ENCODE measurements at regions not wholly inside any gene's neighbourhood (a gene's known extent, or its start where the extent isn't known, plus 50 kb on each side); places are given as distances from the start of the nearest gene placed in this dataset.
A peak's percentile ranks its signal among the peaks of the same experiment; 100 is the strongest.

DNA sequence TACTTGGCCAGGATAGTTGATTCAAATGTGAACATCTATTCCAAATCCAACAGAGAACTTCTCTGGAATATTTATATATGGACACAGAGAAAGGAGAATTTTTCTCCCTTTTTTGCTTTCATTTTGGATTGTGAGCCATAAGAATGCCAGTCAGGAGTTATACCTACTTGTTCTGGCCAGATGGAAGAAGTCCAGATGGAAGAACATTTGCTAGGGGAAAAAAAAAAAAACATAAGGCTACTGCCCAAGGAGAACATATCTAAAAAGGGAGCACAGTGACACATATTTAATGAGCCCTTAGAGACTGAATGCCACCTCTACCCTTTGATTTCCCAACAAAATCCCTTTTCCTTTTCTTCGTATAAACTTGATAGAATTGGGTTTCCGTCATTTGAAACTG lies 61.7 kb upstream of the PPP2R2B start:
- H3K4me3 ChIP-seq (ENCODE audit: low read depth, low read length), result no peak overlapping the region

DNA sequence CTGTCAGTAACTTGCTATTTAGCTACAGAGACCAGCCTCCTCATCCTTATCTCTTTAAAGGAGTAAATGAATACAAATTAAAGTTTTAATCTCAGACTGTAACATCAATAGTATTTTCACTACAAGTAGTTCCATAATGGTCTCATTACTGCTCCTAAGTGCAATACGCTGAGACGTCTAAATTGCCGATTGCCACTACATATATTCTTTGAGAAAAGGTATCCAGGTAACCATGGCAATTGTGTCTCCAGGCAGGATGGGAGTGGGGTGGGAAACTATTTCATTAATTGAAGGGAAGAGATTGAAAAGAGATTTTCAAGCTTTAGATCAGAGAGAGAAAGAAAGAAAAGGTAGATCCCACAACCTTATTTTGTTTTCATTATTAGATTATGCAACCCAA lies 65.5 kb upstream of the PPP2R2B start:
- TF ChIP-seq, protein P1, sequence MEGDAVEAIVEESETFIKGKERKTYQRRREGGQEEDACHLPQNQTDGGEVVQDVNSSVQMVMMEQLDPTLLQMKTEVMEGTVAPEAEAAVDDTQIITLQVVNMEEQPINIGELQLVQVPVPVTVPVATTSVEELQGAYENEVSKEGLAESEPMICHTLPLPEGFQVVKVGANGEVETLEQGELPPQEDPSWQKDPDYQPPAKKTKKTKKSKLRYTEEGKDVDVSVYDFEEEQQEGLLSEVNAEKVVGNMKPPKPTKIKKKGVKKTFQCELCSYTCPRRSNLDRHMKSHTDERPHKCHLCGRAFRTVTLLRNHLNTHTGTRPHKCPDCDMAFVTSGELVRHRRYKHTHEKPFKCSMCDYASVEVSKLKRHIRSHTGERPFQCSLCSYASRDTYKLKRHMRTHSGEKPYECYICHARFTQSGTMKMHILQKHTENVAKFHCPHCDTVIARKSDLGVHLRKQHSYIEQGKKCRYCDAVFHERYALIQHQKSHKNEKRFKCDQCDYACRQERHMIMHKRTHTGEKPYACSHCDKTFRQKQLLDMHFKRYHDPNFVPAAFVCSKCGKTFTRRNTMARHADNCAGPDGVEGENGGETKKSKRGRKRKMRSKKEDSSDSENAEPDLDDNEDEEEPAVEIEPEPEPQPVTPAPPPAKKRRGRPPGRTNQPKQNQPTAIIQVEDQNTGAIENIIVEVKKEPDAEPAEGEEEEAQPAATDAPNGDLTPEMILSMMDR (IDR thresholded peaks at IDR 0.05; ENCODE audit: control insufficient read depth, extremely low read depth, insufficient read depth), result no peak
- DNase-seq (ENCODE audit: low read depth), result no peak
- no peak overlapping the region for H3K4me3 ChIP-seq (ENCODE audit: low read depth, low read length)

More for the DNA sequence above, 61.7 kb upstream of the PPP2R2B start:
- TF ChIP-seq, protein P1 (IDR thresholded peaks at IDR 0.05; ENCODE audit: control insufficient read depth, extremely low read depth, insufficient read depth), result no peak
- no peak for DNase-seq (ENCODE audit: low read depth)

DNA sequence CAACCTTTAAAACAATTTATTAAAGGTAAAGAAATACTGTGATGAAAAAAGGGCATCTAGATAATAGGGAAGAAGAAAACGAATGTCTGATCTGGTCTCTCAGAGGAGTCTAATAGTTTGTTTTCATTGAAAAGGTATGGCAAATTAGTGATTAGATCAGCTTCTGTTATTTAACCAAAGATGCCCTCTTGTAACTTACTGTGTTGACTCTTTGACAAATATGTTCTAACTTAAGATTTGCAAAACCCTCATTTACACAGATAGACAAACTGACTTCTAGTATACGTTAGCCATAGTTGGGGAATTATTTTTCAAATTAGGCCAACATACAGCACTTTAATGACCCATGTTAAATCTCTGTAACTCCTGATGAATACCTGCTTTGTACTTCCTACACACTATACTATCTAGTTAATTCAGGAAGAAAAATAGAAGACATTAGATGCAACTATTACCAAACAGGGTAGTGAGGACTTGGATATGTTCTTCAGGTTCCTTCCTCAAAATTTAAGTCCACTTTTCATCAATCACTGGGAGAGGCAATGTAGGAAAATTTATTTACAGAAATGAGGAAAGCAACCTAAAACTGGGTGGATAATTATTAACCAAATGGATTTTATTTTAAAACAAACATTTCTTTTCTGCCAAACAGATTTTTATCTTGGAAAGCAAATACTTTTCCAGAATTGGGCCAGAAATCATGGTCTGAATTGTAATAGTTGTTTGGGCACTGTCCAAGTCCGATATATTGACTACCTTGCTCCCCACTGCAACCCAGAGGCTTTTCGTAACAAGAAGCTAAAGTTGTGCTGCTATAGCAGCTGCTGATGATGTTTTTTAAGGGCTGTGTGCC lies 66.4 kb upstream of the PPP2R2B start:
- TF ChIP-seq, protein P1 (IDR thresholded peaks at IDR 0.05; ENCODE audit: control insufficient read depth, extremely low read depth, insufficient read depth), result no peak
- H3K4me3 ChIP-seq (ENCODE audit: low read depth, low read length), result no peak overlapping the region
- no peak for DNase-seq (ENCODE audit: low read depth)

- DNase-seq (ENCODE audit: low read depth), result no peak
- no peak overlapping the region for H3K4me3 ChIP-seq (ENCODE audit: low read depth, low read length)
- TF ChIP-seq, protein P1 (IDR thresholded peaks at IDR 0.05; ENCODE audit: control insufficient read depth, extremely low read depth, insufficient read depth), result no peak
These were observed 67.1 kb upstream of the PPP2R2B start for GRCh38 chr5:146945617-146946084.

GRCh38 chr5:146947181-146947941 lies 68.8 kb upstream of the PPP2R2B start:
- TF ChIP-seq, protein P1 (IDR thresholded peaks at IDR 0.05; ENCODE audit: control insufficient read depth, extremely low read depth, insufficient read depth), result peak; percentile 31
- H3K4me3 ChIP-seq (ENCODE audit: low read depth, low read length), result no peak overlapping the region
- peak; percentile 21 for DNase-seq (ENCODE audit: low read depth)

- DNase-seq (ENCODE audit: low read depth), result no peak
- H3K4me3 ChIP-seq (ENCODE audit: low read depth, low read length), result no peak overlapping the region
- TF ChIP-seq, protein P1 (IDR thresholded peaks at IDR 0.05; ENCODE audit: control insufficient read depth, extremely low read depth, insufficient read depth), result no peak
These were observed 70.1 kb upstream of the PPP2R2B start for GRCh38 chr5:146948666-146949065.

Data from LNCaP clone FGC (cell line).